ENCODE measurements at regions not wholly inside any gene's neighbourhood (a gene's known extent, or its start where the extent isn't known, plus 50 kb on each side); places are given as distances from the start of the nearest gene placed in this dataset.

DNA sequence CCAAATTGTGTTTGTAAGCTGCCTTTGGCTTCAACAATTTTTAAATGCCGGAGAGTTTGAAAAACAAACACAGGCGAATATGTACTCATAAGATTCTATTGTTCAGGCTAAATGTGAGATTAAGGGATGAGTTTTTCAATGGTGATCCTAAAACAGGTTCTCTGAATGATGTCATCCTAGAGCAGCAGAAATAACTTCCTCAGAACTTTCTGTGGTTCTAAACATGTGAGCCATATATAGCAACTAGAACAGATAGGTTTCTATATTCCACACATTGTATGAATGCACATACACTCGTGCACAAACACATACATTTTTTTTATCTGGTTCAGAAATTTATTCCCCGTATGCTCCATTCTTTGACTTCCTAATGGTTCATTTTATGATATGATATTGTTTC is 1352.2 kb downstream of the CDH8 start:
- TF ChIP-seq, protein P1, sequence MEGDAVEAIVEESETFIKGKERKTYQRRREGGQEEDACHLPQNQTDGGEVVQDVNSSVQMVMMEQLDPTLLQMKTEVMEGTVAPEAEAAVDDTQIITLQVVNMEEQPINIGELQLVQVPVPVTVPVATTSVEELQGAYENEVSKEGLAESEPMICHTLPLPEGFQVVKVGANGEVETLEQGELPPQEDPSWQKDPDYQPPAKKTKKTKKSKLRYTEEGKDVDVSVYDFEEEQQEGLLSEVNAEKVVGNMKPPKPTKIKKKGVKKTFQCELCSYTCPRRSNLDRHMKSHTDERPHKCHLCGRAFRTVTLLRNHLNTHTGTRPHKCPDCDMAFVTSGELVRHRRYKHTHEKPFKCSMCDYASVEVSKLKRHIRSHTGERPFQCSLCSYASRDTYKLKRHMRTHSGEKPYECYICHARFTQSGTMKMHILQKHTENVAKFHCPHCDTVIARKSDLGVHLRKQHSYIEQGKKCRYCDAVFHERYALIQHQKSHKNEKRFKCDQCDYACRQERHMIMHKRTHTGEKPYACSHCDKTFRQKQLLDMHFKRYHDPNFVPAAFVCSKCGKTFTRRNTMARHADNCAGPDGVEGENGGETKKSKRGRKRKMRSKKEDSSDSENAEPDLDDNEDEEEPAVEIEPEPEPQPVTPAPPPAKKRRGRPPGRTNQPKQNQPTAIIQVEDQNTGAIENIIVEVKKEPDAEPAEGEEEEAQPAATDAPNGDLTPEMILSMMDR (IDR thresholded peaks at IDR 0.05) = no peak
- no peak for TF ChIP-seq POLR2A (IDR thresholded peaks at IDR 0.05)

Measured in uterus (tissue), 2 donors.